HL-60 (cell line): ENCODE measurements at regions not wholly inside any gene's neighbourhood (a gene's known extent, or its start where the extent isn't known, plus 50 kb on each side); places are given as distances from the start of the nearest gene placed in this dataset.

Source experiments
- CTCF ChIP-seq: IDR thresholded peaks from one replicate; pipeline ENCODE4 v1.5.1; 2011; ENCODE audit warnings: low read length, control low read depth, inconsistent platforms; ENCODE audit not compliant: insufficient read depth
- GABPA ChIP-seq: IDR thresholded peaks from 2 replicates; pipeline ENCODE4 v1.6.1; 2012; ENCODE audit warnings: low read depth
- POLR2AphosphoS5 ChIP-seq: IDR thresholded peaks from 2 replicates; pipeline ENCODE4 v1.6.1; 2012; ENCODE audit warnings: low read depth
- REST ChIP-seq: IDR thresholded peaks from 2 replicates; pipeline ENCODE4 v1.6.1; 2012; ENCODE audit warnings: low read depth; ENCODE audit not compliant: insufficient replicate concordance
- SPI1 ChIP-seq: IDR thresholded peaks from 2 replicates; pipeline ENCODE4 v1.6.1; 2012; ENCODE audit warnings: low read depth, mild to moderate bottlenecking, borderline replicate concordance

- TF ChIP-seq CTCF (no peak), GABPA (no peak), POLR2AphosphoS5 (no peak), REST (no peak), SPI1 (no peak)
Measured at GRCh38 chr1:30218438-30218837, 504.9 kb downstream of the MATN1 start.
